HEK293T (cell line): ENCODE measurements at regions not wholly inside any gene's neighbourhood (a gene's known extent, or its start where the extent isn't known, plus 50 kb on each side); places are given as distances from the start of the nearest gene placed in this dataset.

Experiments
- FOXA1 ChIP-seq: fragments of 450-650 bp; IDR thresholded peaks from 2 replicates; pipeline ENCODE4 v1.6.1; 2016; ENCODE audit warnings: mild to moderate bottlenecking
- HDGF ChIP-seq: fragments of 450-650 bp; IDR thresholded peaks from 2 replicates; pipeline ENCODE4 v1.6.1; 2017; ENCODE audit warnings: antibody characterized with exemption, borderline replicate concordance

DNA sequence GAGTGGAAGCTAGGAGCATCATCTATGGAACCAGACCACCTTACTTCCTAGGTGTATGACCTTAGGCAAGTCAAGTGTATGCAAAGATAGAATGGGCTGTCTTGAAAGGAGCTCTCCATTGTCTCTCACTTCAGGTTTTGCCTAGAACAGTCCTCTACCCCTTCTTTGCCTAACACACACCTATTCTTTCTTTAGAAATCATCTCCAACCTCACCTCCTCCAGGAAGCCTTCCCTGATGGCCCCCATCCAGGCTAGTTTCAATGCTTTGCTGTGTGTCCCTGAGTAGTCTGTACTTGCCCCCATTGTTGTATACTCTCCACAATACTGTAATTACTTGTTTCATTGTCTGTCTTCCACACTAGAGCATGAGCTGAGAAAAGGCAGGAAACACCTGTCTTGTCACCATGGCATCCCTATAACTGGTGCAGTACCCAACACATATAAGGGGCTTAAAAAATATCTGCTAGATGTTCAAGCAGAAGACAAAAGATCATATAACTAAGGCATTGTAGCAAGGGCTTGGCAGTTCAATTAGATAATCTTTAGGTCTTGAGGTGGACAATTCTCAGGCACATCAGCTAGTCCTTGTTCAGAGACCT, 83.0 kb downstream of the RRAGC start:
- no peak for TF ChIP-seq FOXA1
- TF ChIP-seq HDGF = no peak
